Activated T-cell treated with anti-CD3 and anti-CD28 coated beads for 48 hours (primary cell): ENCODE measurements at regions not wholly inside any gene's neighbourhood (a gene's known extent, or its start where the extent isn't known, plus 50 kb on each side); places are given as distances from the start of the nearest gene placed in this dataset.

ENCODE experiments used
- DNase-seq: peaks from one replicate; pipeline ENCODE4 v3.0.0-alpha.2; 2020; ENCODE audit warnings: low read depth

GRCh38 chr3:34183114-34183513, 384.7 kb downstream of the PDCD6IP start:
- no peak for DNase-seq

GRCh38 chr3:34183611-34184340, 385.3 kb downstream of the PDCD6IP start:
- no peak for DNase-seq

DNA sequence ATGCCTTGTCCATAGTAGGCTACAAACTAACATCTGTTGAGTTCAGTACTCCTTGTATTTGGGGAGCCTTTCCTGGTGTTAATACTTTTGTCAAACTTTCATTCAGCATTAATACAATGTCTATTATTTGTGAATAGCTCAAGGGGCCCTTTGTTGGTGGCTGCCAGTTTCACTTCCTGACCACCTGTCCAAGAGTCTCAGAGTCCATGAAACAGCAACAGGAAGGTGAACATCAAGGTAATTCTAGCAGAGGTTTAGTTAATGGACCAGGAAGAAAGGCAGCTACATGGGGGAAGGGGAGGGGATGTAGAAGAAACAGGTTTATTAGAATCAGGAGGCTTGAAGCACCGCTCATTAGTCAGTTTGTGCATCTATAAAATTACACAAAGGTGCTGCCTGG, 386.9 kb downstream of the PDCD6IP start:
- no peak for DNase-seq

DNA sequence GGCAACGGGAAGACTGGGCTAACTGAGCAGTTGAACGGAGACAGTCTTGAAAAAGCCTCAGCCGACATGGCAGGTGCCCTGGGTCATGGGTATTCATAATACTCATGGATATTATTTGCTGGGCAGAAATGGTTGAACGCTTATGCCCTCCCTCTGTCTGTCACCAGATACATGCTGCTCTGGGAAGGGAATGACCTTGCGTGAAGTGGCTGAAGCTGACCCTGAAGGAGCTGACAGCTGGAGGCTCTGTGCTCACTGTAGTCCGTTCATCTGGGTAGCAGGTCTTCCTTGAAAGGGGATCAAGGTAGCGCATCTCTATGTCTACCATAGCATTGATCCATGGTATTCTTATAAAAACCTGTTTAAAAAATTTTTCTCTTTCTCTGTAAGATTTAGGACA, 390.7 kb downstream of the PDCD6IP start:
- no peak for DNase-seq

DNA sequence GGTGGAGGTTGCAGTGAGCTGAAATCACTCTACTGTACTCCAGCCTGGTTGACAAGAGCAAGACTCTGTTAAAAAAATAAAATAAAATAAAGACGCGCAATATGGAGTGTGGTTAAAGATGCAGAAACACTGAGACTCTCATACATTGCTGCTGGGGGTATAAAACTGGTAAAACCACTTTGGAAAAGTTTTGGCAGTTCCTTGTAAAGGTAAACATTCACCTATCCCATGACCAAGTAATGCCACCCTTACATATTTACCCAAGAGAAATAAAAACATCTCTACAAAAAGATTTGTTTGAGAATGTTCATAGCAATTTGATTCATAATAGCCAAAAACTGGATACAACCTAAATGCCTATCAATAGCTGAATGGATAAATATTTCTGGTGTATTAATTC, 398.5 kb downstream of the PDCD6IP start:
- no peak for DNase-seq

- no peak for DNase-seq
Measured at GRCh38 chr3:34198309-34198708, 399.9 kb downstream of the PDCD6IP start.

GRCh38 chr3:34200576-34200975, 402.1 kb downstream of the PDCD6IP start:
- no peak for DNase-seq

DNA sequence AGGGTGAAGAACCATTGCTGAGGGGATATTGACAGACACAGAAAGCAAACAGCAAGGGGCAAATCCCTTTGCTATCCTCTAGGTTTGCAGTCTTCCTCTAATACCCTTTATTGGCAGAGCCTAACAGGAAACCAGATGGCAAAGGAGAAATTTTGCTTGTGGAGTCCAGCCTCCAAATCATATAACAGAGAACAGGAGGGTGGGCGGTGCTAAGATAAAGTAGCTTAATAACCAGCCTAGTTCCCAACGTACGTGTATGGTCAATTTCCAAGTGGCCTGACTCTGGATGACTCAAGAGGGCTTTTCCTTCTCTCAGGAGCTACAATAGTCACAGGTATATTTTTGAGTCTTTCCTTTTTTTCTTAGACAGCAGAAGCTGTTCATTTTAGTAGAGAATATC, 404.5 kb downstream of the PDCD6IP start:
- no peak for DNase-seq

DNA sequence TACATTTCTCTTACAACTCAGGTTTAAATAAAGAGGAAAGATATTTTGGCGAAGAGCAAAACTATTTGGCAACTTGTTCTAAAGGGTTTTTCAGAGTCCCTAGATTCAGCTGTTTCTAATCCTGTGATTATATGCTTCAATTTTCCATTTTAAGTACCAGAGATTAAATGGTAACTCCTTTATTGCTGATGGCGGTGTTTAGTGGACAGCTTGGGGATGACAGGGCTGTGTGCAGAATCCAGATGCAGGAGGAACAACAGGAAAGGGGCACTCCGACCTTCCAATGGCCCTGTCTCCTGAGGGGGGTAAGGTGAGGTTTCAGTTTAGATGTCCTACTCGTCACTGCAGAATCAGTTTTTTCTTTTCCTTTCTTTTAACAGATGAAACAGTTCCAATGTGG, 405.0 kb downstream of the PDCD6IP start:
- DNase-seq, result no peak

DNA sequence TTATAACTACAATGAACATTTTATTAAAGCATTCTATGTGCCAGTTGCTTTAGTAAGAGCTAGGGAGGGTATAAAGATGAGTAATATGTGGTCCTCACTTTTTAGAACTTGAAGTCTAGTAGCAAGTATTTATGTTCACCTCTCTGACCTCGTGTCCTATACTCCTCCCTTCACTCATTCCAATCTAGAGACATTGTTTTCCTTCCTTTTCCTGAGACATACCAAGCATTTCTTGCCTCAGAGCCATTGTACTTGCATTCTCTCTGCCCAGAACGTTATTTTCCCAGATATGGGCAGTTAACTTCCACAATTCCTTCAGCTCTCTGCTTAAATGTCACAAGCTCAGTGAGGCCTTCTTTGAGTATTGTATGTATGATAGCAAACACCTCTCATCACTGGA, 408.6 kb downstream of the PDCD6IP start:
- DNase-seq, result no peak

- no peak for DNase-seq
Measured at GRCh38 chr3:34207806-34208205, 409.4 kb downstream of the PDCD6IP start.

- no peak for DNase-seq
Measured at GRCh38 chr3:34212175-34212574, 413.7 kb downstream of the PDCD6IP start.

- no peak for DNase-seq
Measured at GRCh38 chr3:34212656-34213055, 414.2 kb downstream of the PDCD6IP start.

- DNase-seq, result no peak
Measured at GRCh38 chr3:34213478-34213877, 415.0 kb downstream of the PDCD6IP start.

GRCh38 chr3:34216711-34217335, 418.4 kb downstream of the PDCD6IP start:
- no peak for DNase-seq

DNA sequence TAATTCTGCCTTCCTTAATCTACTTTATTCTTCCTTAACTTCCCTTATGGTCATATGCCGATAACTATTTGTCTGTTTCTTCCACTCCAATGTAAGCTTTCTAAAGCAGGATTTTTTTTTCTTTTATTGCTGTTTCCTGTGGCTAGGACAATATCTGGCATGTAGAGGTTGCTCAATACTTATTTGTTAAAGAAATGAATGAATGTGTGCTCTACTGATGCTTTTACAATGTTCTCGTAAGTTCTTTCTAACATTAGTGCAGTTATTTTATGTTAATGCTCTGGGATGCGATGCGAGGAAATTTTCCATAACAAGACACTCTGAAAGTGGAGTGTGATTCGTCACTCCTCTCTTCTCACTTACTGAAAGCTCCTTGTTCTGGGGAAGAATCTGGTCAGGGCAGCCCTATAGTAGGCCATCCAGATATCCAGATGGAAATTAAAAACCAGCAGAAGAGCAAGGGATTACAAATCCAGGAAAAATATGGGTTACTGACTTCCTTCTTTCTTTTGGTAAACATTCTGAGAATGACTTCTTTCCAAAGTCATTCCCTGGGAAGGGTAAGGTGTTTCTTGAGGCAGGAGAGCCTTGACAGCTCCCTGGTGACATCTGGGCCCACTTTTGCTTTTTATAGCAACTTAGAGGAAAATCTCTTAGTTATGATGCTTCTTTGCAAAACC, 420.4 kb downstream of the PDCD6IP start:
- DNase-seq, result no peak

GRCh38 chr3:34219556-34219955, 421.1 kb downstream of the PDCD6IP start:
- no peak for DNase-seq

GRCh38 chr3:34225821-34226366, 427.5 kb downstream of the PDCD6IP start:
- DNase-seq, result no peak

- no peak for DNase-seq
Measured at GRCh38 chr3:34229876-34230275, 431.4 kb downstream of the PDCD6IP start.

GRCh38 chr3:34235096-34235495, 436.7 kb downstream of the PDCD6IP start:
- no peak for DNase-seq

DNA sequence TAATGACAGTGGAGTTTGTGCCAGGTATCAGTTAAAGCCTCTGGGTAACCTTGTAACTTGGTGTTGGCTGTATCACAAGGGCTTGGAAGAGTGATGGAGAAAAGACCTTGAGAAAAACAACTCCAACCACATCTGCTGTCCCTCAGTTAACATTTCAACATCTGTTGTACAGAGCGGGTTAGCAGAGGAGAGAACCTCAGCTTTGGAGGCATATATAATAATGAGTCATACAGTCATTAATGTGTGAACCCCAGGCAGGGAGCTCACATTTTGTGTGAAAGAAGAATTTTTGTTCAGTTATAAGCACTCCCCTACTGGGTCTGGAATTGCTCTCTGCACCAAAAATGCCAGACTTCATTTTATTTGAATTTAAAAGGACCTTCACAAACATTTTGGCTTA, 439.5 kb downstream of the PDCD6IP start:
- DNase-seq, result no peak

DNA sequence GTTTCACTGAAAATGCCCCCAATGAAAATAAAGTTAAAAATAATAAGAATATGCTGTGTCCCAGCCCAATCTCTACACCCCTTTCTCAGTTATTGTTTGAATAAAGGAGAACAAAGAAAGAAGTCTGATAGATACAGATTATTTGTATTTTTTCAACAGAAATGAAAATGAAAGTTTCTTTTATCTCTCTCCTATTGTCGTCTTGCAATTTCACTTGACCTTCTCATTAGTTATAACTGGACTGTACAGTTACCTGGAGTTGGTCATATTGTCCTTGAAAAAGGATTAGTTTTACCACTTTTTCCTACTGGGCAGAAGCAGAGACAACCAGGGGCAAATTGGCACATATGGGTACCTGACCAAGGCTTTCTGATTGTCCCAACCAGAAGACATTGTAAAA, 440.0 kb downstream of the PDCD6IP start:
- DNase-seq, result no peak

- DNase-seq, result no peak
Measured at GRCh38 chr3:34239287-34239686, 440.9 kb downstream of the PDCD6IP start.
